Panc1 (cell line): ENCODE measurements at regions not wholly inside any gene's neighbourhood (a gene's known extent, or its start where the extent isn't known, plus 50 kb on each side); places are given as distances from the start of the nearest gene placed in this dataset.

Experiments
- CTCF ChIP-seq: fragments of 450-650 bp; IDR thresholded peaks from 2 replicates; pipeline ENCODE4 v1.5.1; 2017; ENCODE audit warnings: mild to moderate bottlenecking
- POLR2AphosphoS5 ChIP-seq: IDR thresholded peaks from 2 replicates; pipeline ENCODE4 v1.6.1; 2012; ENCODE audit warnings: mild to moderate bottlenecking, low read depth, low read length, moderate library complexity
- REST ChIP-seq, 2 experiments: IDR thresholded peaks; 2 replicates each; pipeline ENCODE4 v1.6.1; 2011 to 2012; ENCODE audit warnings: low read depth in 2 of 2, control low read depth in 1 of 2, low read length in 1 of 2, mild to moderate bottlenecking in 1 of 2, moderate library complexity in 1 of 2; ENCODE audit not compliant: insufficient read depth in 1 of 2
- TCF7L2 ChIP-seq: IDR thresholded peaks from 2 replicates; pipeline ENCODE4 v1.6.1; 2011; ENCODE audit warnings: mild to moderate bottlenecking, low read depth, low read length, inconsistent platforms

DNA sequence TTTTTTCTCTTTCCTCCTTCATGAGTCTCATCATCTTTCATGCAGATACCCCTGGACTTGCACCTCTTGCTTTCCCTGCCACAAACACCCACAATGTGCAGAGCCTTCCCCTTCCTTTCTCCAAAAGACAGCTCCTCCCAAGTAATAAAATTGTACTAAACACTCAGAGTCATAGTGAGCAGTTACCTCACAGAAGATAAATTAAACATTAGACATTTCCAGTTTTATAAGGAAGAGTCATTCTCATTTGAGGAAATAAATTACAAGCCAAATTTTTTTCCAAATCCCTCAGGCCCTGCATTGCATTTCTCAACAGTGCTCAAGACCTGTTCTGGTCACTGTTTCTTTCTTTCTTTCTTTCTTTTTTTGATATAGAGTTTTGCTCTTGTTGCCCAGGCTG is 131.5 kb downstream of the ATPSCKMT start:
- no peak for TF ChIP-seq CTCF
- no peak for TF ChIP-seq POLR2AphosphoS5
- TF ChIP-seq TCF7L2, result no peak
- TF ChIP-seq REST (IDR thresholded peaks at IDR 0.05; ENCODE audit: insufficient read depth in 1 of 2, low read depth in 2 of 2, low read length in 1 of 2), result no peak
